Upper lobe of right lung (tissue), 1 donor: ENCODE measurements at regions not wholly inside any gene's neighbourhood (a gene's known extent, or its start where the extent isn't known, plus 50 kb on each side); places are given as distances from the start of the nearest gene placed in this dataset.
A peak's percentile ranks its signal among the peaks of the same experiment; 100 is the strongest.

Experiments used
- ATAC-seq: fragments of 200-7000 bp; cut with Tn5 transposase; one replicate; pipeline ENCODE4 v1.9.1; 2020; ENCODE audit warnings: mild to moderate bottlenecking, moderate library complexity
- DNase-seq: peaks from one replicate; pipeline ENCODE4 v3.0.0-alpha.2; 2020
- H3K27ac ChIP-seq: fragments of 200-600 bp; one replicate; pipeline ENCODE4 v1.8.0; 2022
- H3K27me3 ChIP-seq: fragments of 200-600 bp; one replicate; pipeline ENCODE4 v1.8.0; 2022; ENCODE audit warnings: mild to moderate bottlenecking
- H3K36me3 ChIP-seq: fragments of 200-600 bp; one replicate; pipeline ENCODE4 v1.8.0; 2022
- H3K4me1 ChIP-seq: fragments of 200-600 bp; one replicate; pipeline ENCODE4 v1.8.0; 2022
- H3K4me3 ChIP-seq: fragments of 200-600 bp; one replicate; pipeline ENCODE4 v1.8.0; 2022; ENCODE audit warnings: mild to moderate bottlenecking
- H3K9me3 ChIP-seq: fragments of 200-600 bp; one replicate; pipeline ENCODE4 v1.8.0; 2022
- CTCF ChIP-seq: fragments of 200-600 bp; IDR thresholded peaks from one replicate; pipeline ENCODE4 v1.8.0; 2022; ENCODE audit warnings: antibody characterized with exemption
- intact Hi-C: fragments of 100-400 bp; cut with DNase I; formaldehyde crosslinking; loops from one replicate; pipeline ENCODE4 v1.11.0; 2022
- donor health status: DM: no; HTN: yes; CAD: no; lungs with severe emphysema.

- H3K9me3 ChIP-seq, result no peaks in the 10 kb centered on the region
- intact Hi-C loops, result no loop called here
- DNase-seq, result no peak
- H3K4me3 ChIP-seq, result no peak overlapping the region
- H3K4me1 ChIP-seq, result no peaks in the 10 kb centered on the region
- peaks cover 20% of the 10 kb centered on the region for H3K27me3 ChIP-seq
- no peaks in the 10 kb centered on the region for H3K36me3 ChIP-seq
- no peak overlapping the region for H3K27ac ChIP-seq
- ATAC-seq, result no peak
- TF ChIP-seq CTCF, result peak; percentile 19
Observed at GRCh38 chr18:77702686-77703085, 453.0 kb downstream of the GALR1 start.

GRCh38 chr18:77705301-77705700, 455.7 kb downstream of the GALR1 start:
- H3K36me3 ChIP-seq, result no peaks in the 10 kb centered on the region
- intact Hi-C loops, result no loop called here
- H3K27ac ChIP-seq, result no peak overlapping the region
- DNase-seq (no peak), ATAC-seq (no peak)
- peaks cover 14% of the 10 kb centered on the region for H3K27me3 ChIP-seq
- TF ChIP-seq CTCF, result no peak
- no peaks in the 10 kb centered on the region for H3K4me1 ChIP-seq
- no peaks in the 10 kb centered on the region for H3K9me3 ChIP-seq
- no peak overlapping the region for H3K4me3 ChIP-seq

GRCh38 chr18:77708826-77709506, 459.3 kb downstream of the GALR1 start:
- H3K4me1 ChIP-seq, result no peaks in the 10 kb centered on the region
- no peak overlapping the region for H3K27ac ChIP-seq
- H3K36me3 ChIP-seq, result no peaks in the 10 kb centered on the region
- intact Hi-C loops, result no loop called here
- peaks cover 13% of the 10 kb centered on the region for H3K27me3 ChIP-seq
- DNase-seq (no peak), ATAC-seq (no peak)
- H3K4me3 ChIP-seq, result no peak overlapping the region
- no peaks in the 10 kb centered on the region for H3K9me3 ChIP-seq
- TF ChIP-seq CTCF, result no peak

- H3K4me3 ChIP-seq, result no peak overlapping the region
- TF ChIP-seq CTCF, result peak; percentile 25
- no peaks in the 10 kb centered on the region for H3K9me3 ChIP-seq
- no peaks in the 10 kb centered on the region for H3K36me3 ChIP-seq
- H3K27me3 ChIP-seq, result no peaks in the 10 kb centered on the region
- DNase-seq (no peak), ATAC-seq (no peak)
- intact Hi-C loops, result no loop called here
- no peak overlapping the region for H3K27ac ChIP-seq
- no peaks in the 10 kb centered on the region for H3K4me1 ChIP-seq
Observed at GRCh38 chr18:77711096-77711495, 461.4 kb downstream of the GALR1 start.

- no peaks in the 10 kb centered on the region for H3K4me1 ChIP-seq
- H3K27me3 ChIP-seq, result no peaks in the 10 kb centered on the region
- H3K9me3 ChIP-seq, result no peaks in the 10 kb centered on the region
- no peak overlapping the region for H3K27ac ChIP-seq
- intact Hi-C loops, result no loop called here
- no peak overlapping the region for H3K4me3 ChIP-seq
- no peaks in the 10 kb centered on the region for H3K36me3 ChIP-seq
- TF ChIP-seq CTCF, result no peak
- DNase-seq (no peak), ATAC-seq (no peak)
Observed at GRCh38 chr18:77714716-77715115, 465.1 kb downstream of the GALR1 start.

GRCh38 chr18:77716282-77716681, 466.6 kb downstream of the GALR1 start:
- no peak overlapping the region for H3K4me3 ChIP-seq
- no peak for TF ChIP-seq CTCF
- H3K4me1 ChIP-seq, result no peaks in the 10 kb centered on the region
- ATAC-seq (no peak), DNase-seq (no peak)
- H3K36me3 ChIP-seq, result no peaks in the 10 kb centered on the region
- H3K27me3 ChIP-seq, result no peaks in the 10 kb centered on the region
- intact Hi-C loops, result no loop called here
- no peaks in the 10 kb centered on the region for H3K9me3 ChIP-seq
- H3K27ac ChIP-seq, result no peak overlapping the region
